SK-N-SH treated with all-trans-retinoic acid at 6 μM for 48 hours (cell line): ENCODE measurements at regions not wholly inside any gene's neighbourhood (a gene's known extent, or its start where the extent isn't known, plus 50 kb on each side); places are given as distances from the start of the nearest gene placed in this dataset.
A peak's percentile ranks its signal among the peaks of the same experiment; 100 is the strongest.

Experiments
- ATAC-seq: fragments of 200-7000 bp; cut with Tn5 transposase; 3 replicates; pipeline ENCODE4 v1.9.1; 2020; ENCODE audit warnings: mild to moderate bottlenecking, moderate library complexity
- BACH2 ChIP-seq: fragments of 250-450 bp; sonication (Bioruptor Pico); IDR thresholded peaks from 2 replicates; pipeline ENCODE4 v1.9.0; 2021; ENCODE audit warnings: mild to moderate bottlenecking, borderline replicate concordance
- CREB5 ChIP-seq: fragments of 250-450 bp; sonication (Bioruptor Pico); IDR thresholded peaks from 2 replicates; pipeline ENCODE4 v1.5.1; 2020; ENCODE audit warnings: low read depth, mild to moderate bottlenecking, moderate library complexity
- CSDC2 ChIP-seq: fragments of 250-450 bp; sonication (Bioruptor Pico); IDR thresholded peaks from 2 replicates; pipeline ENCODE4 v1.5.0; 2020; ENCODE audit warnings: mild to moderate bottlenecking, moderate library complexity
- CSRNP3 ChIP-seq: fragments of 250-450 bp; sonication (Bioruptor Pico); IDR thresholded peaks from 2 replicates; pipeline ENCODE4 v1.5.1; 2021; ENCODE audit warnings: mild to moderate bottlenecking, moderate library complexity
- ESRRG ChIP-seq: fragments of 250-450 bp; sonication (Bioruptor Pico); IDR thresholded peaks from 2 replicates; pipeline ENCODE4 v1.6.1; 2021; ENCODE audit warnings: mild to moderate bottlenecking
- GLIS3 ChIP-seq: fragments of 250-450 bp; sonication (Bioruptor Pico); IDR thresholded peaks from 2 replicates; pipeline ENCODE4 v1.5.0; 2020; ENCODE audit warnings: mild to moderate bottlenecking, moderate library complexity
- ISL1 ChIP-seq: fragments of 250-450 bp; sonication (Bioruptor Pico); IDR thresholded peaks from 2 replicates; pipeline ENCODE4 v2.1.2; 2022; ENCODE audit warnings: mild to moderate bottlenecking, moderate library complexity
- OSR1 ChIP-seq: fragments of 250-450 bp; sonication (Bioruptor Pico); IDR thresholded peaks from 2 replicates; pipeline ENCODE4 v1.8.0; 2022; ENCODE audit warnings: moderate library complexity, mild to moderate bottlenecking, inconsistent platforms
- PATZ1 ChIP-seq: fragments of 250-450 bp; sonication (Bioruptor Pico); IDR thresholded peaks from 2 replicates; pipeline ENCODE4 v1.8.0; 2020; ENCODE audit warnings: mild to moderate bottlenecking, moderate library complexity, borderline replicate concordance
- POU6F1 ChIP-seq: fragments of 250-450 bp; sonication (Bioruptor Pico); IDR thresholded peaks from 2 replicates; pipeline ENCODE4 v1.8.0; 2021; ENCODE audit warnings: low read depth, mild to moderate bottlenecking, moderate library complexity, borderline replicate concordance
- PPARA ChIP-seq: fragments of 250-450 bp; sonication (Bioruptor Pico); IDR thresholded peaks from 2 replicates; pipeline ENCODE4 v1.5.0; 2020; ENCODE audit warnings: mild to moderate bottlenecking, borderline replicate concordance
- RARB ChIP-seq: fragments of 250-450 bp; sonication (Bioruptor Pico); IDR thresholded peaks from 2 replicates; pipeline ENCODE4 v1.8.0; 2021; ENCODE audit warnings: mild to moderate bottlenecking, moderate library complexity
- SNAI2 ChIP-seq: fragments of 250-450 bp; sonication (Bioruptor Pico); IDR thresholded peaks from 2 replicates; pipeline ENCODE4 v1.5.0; 2020; ENCODE audit warnings: mild to moderate bottlenecking, moderate library complexity
- TCF4 ChIP-seq: fragments of 250-450 bp; sonication (Bioruptor Pico); IDR thresholded peaks from 2 replicates; pipeline ENCODE4 v1.8.0; 2021; ENCODE audit warnings: mild to moderate bottlenecking, moderate library complexity, borderline replicate concordance
- TOX ChIP-seq: fragments of 250-450 bp; sonication (Bioruptor Pico); IDR thresholded peaks from 2 replicates; pipeline ENCODE4 v1.8.0; 2021; ENCODE audit warnings: mild to moderate bottlenecking, moderate library complexity, borderline replicate concordance
- TSHZ2 ChIP-seq: fragments of 250-450 bp; sonication (Bioruptor Pico); IDR thresholded peaks from 2 replicates; pipeline ENCODE4 v1.5.0; 2020; ENCODE audit warnings: mild to moderate bottlenecking, moderate library complexity
- ZC3H10 ChIP-seq: fragments of 250-450 bp; sonication (Bioruptor Pico); IDR thresholded peaks from 2 replicates; pipeline ENCODE4 v1.5.1; 2021; ENCODE audit warnings: mild to moderate bottlenecking, moderate library complexity
- ZFP3 ChIP-seq: fragments of 250-450 bp; sonication (Bioruptor Pico); IDR thresholded peaks from 2 replicates; pipeline ENCODE4 v1.5.0; 2020; ENCODE audit warnings: mild to moderate bottlenecking, moderate library complexity
- ZFP30 ChIP-seq: fragments of 450-650 bp; formaldehyde crosslinking; IDR thresholded peaks from 2 replicates; pipeline ENCODE4 v1.5.0; 2022; ENCODE audit warnings: mild to moderate bottlenecking, moderate library complexity
- ZNF565 ChIP-seq: fragments of 450-650 bp; formaldehyde crosslinking; conservative IDR thresholded peaks from 2 replicates; pipeline ENCODE4 v1.5.0; 2020; ENCODE audit warnings: low read depth, mild to moderate bottlenecking, moderate library complexity
- ZNF70 ChIP-seq: fragments of 450-650 bp; formaldehyde crosslinking; IDR thresholded peaks from 2 replicates; pipeline ENCODE4 v1.5.0; 2020; ENCODE audit warnings: mild to moderate bottlenecking, moderate library complexity
- ZNF8 ChIP-seq: fragments of 450-650 bp; formaldehyde crosslinking; IDR thresholded peaks from 2 replicates; pipeline ENCODE4 v1.5.0; 2020; ENCODE audit warnings: mild to moderate bottlenecking, moderate library complexity

GRCh38 chr2:188852772-188853171 lies 121.4 kb upstream of the COL3A1 start:
- TF ChIP-seq PPARA (CRISPR knock-in tag) (no peak), ESRRG (no peak)
- ATAC-seq = peak; percentile 14; the same call in 1 of the 3 replicates

GRCh38 chr2:188853307-188853706 lies 120.9 kb upstream of the COL3A1 start:
- TF ChIP-seq TSHZ2 (CRISPR knock-in tag) = peak; percentile 71; the same call in 1 of the 2 replicates
- TF ChIP-seq RARB (CRISPR knock-in tag) = no peak
- TF ChIP-seq PATZ1 = no peak
- TF ChIP-seq TOX (CRISPR knock-in tag) = no peak
- TF ChIP-seq ZFP30 (CRISPR knock-in tag) = no peak
- TF ChIP-seq ZFP3 (CRISPR knock-in tag) = no peak
- TF ChIP-seq POU6F1 = no peak
- no peak for TF ChIP-seq BACH2
- TF ChIP-seq OSR1 (CRISPR knock-in tag) = no peak
- no peak for TF ChIP-seq ZNF70
- TF ChIP-seq CSDC2 = no peak
- TF ChIP-seq ZNF565 (CRISPR knock-in tag) = no peak
- no peak for TF ChIP-seq SNAI2 (CRISPR knock-in tag)
- peak; percentile 92 for TF ChIP-seq TCF4 (CRISPR knock-in tag)
- no peak for TF ChIP-seq GLIS3 (CRISPR knock-in tag)
- TF ChIP-seq PPARA (CRISPR knock-in tag) = no peak
- no peak for TF ChIP-seq CSRNP3 (CRISPR knock-in tag)
- no peak for TF ChIP-seq ZNF8 (CRISPR knock-in tag)
- TF ChIP-seq ISL1 (CRISPR knock-in tag) = peak; percentile 88
- no peak for TF ChIP-seq CREB5
- no peak for TF ChIP-seq ZC3H10 (CRISPR knock-in tag)

GRCh38 chr2:188865681-188866080 lies 108.5 kb upstream of the COL3A1 start:
- TF ChIP-seq OSR1 (CRISPR knock-in tag) (no peak), GLIS3 (CRISPR knock-in tag) (no peak), CSRNP3 (CRISPR knock-in tag) (no peak), CSDC2 (no peak)
- no peak for ATAC-seq

More at GRCh38 chr2:188853307-188853706, 120.9 kb upstream of the COL3A1 start:
- ATAC-seq = peak; percentile 98
